ENCODE measurements at regions not wholly inside any gene's neighbourhood (a gene's known extent, or its start where the extent isn't known, plus 50 kb on each side); places are given as distances from the start of the nearest gene placed in this dataset.
"Not testable (repeated sequence)": the region's sequence is repeated elsewhere in the genome, so short reads cannot be mapped to it uniquely, and the experiment has no call there.

DNA sequence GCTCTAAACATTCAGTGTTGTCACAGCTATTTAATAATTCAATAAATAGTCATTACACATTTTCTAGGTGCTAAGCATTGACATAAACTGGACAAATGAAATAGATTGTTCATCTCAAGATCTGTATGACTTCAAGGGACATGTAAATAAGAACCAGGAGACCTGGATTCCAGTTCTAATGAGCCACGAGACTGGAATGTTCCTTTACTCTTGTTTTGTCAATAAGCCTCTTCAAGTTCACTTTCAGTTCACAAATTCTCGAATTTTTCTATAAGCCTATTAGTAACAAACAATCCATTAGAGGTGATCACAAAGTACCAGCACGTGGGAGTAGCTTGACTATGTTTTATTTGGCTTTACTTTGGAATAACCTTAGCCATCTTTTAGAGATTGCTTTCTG lies 514.0 kb upstream of the SMIM31 start:
- no peak for DNase-seq

DNA sequence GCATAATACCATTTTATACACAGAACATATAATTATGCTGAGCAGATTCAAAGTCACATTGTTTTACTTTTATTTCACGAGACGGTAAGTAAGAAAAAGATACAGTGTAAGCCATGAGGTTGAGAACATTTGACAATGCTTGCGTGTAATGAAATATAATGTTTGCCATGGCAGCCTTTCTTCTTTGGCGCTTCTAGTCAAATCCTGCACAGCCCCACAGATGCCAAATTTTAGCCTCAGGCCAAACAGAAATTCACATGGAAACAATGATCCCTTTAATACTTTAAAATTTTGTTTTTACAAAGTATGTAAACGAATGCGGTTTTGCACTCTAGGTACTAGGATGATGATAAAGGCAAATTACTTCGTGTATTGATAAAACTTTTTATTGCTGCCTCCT lies 502.7 kb upstream of the SMIM31 start:
- no peak for DNase-seq

DNA sequence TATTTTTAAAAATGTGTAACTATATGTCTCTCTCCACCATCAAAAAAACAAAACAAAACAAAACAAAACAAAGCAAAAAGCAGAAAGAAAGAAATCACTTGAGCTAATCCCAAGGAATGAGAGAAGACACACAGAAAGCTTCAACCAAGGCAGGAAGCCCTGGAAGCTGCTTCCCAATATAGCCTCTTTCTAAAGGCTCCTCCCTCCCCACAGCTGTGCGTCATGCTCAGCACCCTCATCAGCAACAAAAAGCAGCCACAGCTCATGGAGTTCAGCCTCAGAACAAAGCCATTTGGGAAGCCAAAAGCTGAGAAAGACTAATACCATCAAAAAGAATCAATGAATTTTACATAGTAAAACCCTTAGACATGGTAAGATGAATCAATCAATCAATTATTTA lies 501.6 kb upstream of the SMIM31 start:
- no peak for DNase-seq

DNA sequence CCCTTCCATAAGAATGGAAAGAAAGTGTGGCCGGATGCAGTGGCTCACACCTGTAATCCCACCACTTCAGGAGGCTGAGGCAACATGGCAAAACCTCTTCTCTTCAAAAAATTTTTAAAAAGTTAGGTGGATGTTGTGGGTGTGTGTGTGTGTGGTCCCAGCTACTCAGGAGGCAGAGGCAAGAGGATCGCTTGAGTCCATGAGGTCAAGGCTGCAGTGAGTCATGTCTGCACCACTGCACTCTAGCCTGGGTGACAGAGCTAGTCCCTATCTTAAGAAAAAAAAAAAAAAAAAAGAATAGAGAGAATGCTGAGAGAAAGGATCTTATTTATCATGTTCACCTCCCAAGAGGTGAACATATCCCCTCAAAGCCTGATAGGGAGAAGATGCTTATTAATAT lies 492.1 kb upstream of the SMIM31 start:
- no peak for DNase-seq

DNA sequence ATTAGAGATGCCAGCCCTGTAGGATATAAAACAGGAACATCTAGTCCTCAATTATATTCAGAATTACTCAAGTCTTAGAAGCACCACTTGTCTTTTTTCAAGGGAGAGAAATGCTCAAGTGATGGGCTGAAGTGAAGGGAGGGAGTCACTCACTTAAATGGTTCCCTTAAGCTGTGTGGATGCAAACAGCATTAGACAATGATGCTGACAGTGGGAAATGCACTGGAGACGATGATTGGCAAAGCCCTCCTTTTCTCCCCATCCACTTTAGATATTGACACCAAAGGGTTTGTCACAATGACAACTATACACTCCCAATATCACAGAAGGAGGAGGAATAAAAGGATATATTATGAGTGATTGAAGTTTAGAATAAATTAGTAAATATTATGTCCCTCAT lies 491.4 kb upstream of the SMIM31 start:
- not testable (repeated sequence) for DNase-seq

DNA sequence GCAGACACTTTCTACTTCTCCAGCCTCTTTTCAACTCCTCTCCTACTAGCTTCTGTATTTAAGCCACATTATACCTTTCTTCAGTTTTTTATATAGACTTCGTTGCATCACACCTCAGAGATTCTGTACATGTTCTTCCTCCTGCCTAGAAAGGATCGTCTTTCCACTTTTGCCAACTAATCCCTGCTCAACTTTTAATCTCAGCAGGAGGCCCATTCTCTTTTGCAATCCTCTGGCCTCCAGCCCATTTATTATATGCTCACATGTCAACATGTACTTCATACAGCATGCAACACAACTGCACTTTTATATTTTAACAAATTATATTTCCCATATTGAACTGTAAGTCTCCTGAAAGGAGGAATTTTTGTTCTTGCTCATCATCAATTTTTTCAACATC lies 476.5 kb upstream of the SMIM31 start:
- DNase-seq: not testable (repeated sequence)

DNA sequence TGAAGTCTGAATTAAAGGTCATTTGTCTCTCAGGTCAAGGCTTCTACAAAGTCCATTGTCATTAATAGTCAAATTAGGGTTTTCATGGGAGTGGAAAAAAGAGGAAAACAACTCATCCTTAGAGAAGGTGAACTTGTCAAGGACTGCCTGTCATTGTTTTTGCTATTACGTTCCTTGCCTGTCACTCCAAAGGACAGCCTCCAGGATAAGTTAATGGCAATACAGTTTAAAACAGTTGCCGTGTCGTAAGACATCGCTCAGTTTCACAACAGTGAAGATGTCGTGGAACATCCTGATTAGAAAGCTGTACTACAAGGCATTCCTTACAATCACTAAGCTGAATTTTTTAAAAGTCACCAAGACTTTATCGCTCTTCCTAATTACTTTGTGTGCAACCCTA lies 466.8 kb upstream of the SMIM31 start:
- no peak for DNase-seq

DNA sequence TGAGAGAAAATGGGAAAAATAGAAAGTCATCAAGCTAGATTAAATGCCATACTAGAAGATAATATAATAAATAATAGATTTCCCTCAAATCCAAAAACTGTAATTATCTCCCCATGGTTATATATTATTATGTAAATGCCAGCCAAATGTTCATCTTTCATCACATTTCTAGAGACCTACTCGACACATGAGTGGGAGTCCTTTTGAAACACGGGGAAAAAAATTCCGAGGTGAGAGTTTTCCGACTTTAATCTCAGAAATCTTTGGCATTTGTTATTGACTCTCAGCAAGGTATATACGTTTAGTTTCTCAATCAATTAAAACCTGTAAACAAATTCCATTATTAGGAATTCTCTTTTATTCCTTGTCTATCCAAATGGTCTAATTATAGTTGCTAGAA lies 465.4 kb upstream of the SMIM31 start:
- DNase-seq: no peak

DNA sequence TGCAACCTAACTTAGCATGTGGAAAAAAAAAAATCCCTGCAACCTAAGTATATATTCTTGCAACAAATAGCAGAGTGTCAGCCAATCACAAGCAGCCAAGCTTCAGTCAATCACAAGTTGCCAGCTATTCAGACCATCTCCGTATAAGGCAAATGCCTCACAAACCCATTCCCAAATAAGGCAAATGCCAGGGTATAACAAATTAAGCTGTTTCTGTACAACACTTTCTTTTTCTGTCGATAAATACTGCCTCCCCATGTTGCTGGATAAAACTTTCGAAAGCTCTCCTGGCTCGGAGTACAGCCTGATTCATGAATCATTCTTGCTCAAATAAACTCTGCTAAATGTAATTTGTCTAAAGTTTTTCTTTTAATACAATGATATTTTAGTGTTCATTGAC lies 460.7 kb upstream of the SMIM31 start:
- no peak for DNase-seq

DNA sequence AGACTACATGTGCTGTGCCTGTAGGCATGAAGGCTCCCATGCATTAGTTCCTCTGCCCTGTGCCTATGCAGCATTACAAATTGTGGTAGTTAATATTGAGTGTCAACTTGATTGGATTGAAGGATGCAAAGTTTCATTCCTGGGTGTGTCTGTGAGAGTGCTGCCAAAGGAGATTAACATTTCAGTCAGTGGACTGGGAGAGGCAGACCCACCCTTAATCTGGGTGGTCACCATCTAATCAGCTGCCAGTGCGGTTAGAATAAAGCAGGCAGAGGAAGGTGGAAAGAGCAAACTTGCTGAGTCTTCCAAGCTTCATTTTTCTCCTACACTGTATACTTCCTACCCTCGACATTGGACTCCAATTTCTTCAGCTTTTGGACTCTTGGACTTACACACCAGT lies 460.2 kb upstream of the SMIM31 start:
- DNase-seq: no peak

DNA sequence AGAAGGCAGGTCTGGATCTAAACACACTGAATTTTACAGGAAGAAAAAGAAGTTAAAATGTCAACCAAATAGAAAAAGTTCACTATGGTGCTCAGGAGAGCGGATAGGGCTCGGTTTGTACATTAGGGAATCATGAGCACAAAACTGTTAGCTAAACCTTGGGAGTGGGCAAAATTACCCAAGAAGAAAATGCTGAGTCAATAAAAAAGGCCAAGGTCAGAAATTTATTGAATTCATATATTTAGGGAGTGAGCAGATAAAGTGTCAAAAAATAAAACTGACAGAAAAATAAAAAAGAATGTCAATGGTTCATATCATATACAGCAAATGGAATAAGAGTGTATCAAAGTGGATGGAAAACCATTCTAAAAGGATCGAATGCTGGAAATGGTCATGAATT lies 452.5 kb upstream of the SMIM31 start:
- no peak for DNase-seq

DNA sequence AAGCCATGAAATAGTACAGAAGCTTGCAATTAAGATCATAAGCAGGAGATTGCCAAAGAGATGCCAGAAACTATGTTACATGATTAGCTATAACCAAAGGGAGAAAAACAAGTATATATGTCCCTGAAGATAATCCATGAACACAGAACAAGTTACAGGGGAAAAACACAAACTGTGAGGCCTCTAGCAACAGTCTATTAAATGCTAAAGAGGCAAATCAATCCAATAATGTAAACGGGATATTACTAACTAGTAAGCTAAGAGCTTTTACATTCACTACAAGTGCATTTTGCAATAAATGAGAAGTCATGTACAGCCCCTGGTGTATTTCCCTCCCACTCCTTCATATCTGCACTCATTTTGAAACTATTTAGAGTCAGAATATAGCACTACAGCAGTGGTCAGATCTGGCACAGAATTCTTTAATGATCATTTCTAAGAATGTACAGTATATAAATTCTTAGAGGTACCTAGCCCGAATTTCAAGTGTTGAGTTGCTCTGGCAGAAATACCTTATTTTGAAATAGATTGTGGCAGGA lies 449.8 kb upstream of the SMIM31 start:
- DNase-seq: no peak

DNA sequence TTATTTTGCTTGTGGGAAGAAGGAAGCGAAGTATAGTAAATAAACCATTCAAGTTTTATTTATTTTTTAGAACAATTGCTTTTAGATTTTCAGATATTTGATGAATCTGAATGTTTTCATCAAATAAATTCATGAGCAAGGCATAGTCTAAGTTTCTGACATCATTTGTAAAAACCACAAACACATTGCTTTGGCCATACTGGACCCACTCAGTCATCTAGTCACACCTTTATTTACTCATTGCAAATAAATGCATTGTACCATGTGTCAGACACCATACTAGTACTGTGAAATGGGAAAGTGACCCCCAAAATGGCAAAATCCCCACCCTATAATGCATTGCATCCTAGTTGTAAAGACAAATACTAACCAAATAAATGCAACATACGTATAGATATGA lies 449.1 kb upstream of the SMIM31 start:
- no peak for DNase-seq

DNA sequence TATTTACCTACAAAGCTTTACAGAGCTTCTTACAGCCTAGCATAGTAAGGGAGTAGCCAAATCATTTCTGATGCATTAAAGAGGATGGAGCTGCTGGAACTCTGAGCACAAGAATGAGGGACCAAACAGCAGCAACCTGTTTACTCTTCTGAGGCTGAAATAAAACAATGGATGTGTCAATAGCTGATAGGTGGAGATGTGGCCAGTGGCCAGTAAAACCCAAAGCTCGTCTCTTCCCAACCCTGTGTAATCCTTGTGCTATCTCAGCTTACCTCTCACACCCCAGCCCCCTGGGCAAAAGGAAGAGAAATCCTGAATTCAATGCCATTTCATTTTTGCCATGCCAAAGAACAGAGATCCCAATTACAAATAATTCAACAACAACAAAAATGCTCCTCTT lies 446.7 kb upstream of the SMIM31 start:
- DNase-seq: no peak

DNA sequence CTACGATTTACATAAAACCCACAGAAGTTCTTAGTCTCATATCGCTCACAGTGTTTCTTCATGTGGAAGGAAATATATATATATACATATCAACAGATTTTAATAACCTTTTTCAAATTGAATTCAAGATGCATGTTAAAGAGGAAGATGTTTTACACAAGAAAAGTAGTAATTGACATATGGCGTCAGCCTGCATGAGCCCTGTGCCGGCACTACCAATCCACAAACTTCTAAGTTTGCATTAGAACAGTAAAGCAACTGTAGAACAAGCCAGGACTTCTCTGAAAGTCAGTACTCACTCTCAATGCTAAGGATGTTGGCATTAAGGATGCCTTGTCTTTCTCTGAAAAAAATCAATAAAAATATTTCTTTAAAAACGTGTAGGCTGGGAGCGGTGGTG lies 441.3 kb upstream of the SMIM31 start:
- no peak for DNase-seq

DNA sequence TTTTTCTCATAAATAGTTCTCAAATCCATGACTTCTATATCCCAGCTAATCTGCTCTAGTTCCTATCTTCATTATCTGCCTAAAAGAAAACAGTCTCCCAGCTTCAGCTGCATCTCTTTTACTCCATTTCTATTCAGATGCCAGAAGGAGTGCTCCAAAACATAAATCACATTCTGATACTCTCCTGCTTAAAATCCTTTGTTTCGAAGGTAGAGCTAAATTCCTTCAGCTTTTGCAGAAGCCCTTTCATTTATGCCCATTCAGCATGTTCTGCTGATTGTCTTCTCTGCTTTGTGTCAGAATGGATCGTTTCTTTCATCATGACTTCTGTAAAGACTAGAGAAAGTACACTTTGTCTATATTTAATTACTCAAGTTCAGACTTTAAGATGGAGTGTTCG lies 440.1 kb upstream of the SMIM31 start:
- DNase-seq: no peak

DNA sequence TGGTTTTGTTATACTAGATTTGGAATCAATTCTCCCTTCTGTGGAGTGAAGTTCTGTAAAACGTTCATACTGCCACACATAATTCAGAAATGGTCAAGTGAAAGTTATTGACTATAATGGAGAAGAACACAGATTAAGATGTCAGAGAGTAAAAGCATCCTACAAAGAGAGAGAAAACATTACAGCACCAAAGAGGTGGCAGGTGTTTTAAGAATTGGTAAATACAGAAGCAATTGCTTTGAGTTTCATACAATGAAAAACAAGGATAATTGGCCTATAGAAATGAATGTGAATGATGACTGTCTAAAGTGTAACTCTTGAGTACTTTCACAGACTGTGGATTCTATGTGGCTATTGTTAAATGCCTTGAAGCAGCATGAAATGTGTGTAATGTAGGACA lies 435.6 kb upstream of the SMIM31 start:
- DNase-seq: no peak

DNA sequence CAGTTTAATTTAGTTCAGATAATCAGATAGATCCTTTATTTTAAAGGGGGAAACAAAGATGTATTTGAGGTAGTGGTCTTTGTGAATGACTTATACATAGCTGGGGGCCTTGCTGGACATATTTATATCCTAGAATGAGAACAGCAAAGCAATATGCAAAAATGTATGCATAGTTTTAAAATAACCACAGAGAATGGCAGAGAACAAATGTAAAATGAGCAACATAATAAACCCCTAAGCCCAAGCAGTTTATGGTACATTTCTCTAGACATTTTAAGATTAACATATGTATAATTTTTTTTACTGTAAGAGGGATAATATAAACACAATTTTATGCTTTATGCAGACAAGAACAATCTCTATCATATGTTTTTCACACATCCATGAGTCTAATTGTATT lies 434.2 kb upstream of the SMIM31 start:
- no peak for DNase-seq

DNA sequence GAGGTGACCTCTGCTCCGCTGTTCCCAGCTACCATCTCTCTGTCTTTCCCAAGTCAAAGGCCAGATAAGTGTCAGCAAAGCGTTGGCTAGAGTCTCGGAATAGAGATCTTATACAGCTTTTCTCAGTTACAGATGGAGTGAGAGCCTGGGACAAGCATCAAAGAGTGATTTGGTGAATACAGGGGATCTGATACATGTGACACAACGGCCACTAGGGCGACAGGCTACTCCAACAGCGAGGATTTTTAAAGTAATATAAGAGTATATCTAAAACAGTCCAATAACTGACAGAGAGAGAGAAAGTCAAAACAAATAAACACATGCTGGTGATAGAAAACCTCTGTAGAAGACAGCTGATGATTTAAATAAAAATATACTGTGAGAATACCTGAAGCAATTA lies 433.1 kb upstream of the SMIM31 start:
- no peak for DNase-seq

DNA sequence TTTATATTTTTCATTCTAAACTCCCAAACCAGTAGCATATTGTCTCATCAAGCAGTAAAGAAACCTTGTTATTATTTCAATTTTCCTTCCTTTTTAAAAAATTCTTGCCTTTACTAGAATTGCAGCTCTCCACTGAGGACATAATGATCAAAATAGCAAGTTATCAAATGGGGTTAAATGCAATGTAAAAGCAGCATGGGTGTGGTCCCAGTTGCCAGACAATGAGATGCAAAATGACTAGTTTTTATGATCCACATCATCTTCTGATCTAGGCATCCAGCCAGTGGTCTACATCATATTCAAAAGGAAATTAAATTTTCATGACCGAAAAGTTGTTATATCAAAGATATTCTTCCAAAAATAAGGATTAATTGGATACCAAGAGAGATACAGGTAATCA lies 427.9 kb upstream of the SMIM31 start:
- no peak for DNase-seq

DNA sequence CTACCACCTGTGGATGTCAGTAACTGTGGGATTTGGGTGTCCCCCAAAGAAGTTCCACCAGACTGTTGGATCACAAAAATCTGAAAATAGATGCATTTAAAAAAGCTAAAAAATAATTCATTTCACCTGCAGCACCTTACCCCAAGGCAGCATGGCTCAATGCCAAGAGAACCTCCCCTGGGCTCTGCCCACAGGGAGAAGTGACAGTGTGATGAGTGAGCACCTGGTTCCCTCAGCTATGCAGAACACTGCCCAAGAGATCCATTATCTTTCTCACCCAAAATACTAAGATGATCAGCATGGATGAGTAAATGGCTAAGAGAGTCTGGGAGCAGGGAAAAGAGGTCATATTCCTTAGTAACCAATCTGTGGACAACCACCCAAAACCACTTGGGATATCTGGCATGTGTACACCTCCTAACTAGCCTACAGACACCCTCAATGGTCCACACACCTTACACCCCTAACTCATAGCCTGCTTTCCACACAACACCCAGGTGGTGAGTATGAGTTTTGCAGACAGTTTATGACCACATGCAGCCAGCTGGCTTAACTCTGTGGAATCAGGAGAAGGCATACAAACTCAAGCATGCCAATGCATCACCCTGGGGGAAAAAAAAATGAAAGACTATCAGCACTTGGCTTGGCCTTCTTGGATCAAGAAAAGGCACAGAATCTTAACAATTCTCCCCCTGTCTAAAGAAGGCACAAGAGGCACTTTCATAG lies 416.5 kb upstream of the SMIM31 start:
- DNase-seq: no peak

DNA sequence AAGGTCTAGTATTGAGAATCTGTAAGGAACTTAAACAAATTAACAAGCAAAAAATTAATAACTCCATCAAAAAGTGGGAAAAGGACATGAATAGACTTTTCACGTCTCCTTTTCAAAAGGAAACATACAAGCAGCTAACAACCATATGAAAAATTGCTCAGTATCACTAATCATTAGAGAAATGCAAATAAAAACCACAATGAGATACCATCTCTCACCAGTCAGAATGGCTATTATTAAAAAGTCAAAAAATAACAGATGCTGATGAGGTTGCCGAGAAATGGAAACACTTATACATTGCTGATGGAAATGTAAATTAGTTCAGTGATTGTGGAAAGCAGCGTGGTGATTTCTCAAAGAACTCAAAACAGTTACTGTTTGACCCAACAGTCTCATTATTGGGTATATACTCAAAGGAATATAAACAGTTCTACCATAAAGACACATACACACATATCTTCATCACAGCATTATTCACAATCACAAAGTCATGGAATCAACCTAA lies 410.4 kb upstream of the SMIM31 start:
- no peak for DNase-seq

DNA sequence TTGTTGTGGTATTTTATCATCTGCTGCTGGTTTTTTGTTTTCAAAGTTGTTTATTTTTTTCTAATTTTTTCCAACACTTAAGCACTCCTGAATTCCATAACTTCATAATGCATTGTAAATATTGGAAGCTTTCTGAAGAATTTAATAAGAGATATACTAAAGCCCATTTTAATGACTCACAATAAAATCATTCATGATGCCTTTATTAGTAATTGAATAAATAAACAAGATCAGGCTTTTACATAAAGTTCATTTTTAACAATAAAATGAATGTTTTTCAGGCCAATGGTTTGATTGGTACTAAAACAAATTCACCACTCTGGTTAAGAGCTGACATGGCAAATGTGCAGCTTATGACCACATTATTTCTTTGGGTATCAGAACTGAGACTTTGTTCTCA lies 408.2 kb upstream of the SMIM31 start:
- DNase-seq: no peak

DNA sequence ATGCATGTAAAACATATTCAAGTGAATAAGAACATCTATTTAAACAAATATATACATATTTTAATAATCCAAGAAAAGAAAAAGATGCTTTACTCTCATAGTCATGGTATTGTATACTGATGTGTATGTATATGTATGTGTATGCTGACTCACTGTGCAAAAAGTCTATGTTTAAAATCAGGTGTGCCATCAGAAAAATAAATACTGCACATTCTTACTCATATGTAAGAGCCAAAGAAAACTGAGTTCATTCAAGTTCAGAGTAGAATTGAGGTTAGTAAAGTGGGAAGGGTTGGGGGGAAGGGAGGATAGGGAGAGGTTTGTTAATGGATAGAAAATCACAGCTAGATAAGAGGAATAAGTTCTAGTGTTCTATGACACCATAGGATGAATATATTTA lies 403.9 kb upstream of the SMIM31 start:
- DNase-seq: no peak

DNA sequence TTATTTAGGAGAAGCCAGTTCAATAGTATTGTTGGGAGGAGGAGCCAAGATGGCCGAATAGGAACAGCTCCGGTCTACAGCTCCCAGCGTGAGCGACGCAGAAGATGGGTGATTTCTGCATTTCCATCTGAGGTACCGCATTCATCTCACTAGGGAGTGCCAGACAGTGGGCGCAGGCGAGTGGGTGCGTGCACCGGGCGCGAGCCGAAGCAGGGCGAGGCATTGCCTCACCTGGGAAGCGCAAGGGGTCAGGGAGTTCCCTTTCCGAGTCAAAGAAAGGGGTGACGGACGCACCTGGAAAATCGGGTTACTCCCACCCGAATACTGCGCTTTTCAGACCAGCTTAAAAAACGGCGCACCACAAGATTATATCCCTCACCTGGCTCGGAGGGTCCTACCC lies 403.2 kb upstream of the SMIM31 start:
- not testable (repeated sequence) for DNase-seq

Data from NCI-H2029 (cell line).